ENCODE measurements at regions not wholly inside any gene's neighbourhood (a gene's known extent, or its start where the extent isn't known, plus 50 kb on each side); places are given as distances from the start of the nearest gene placed in this dataset.

GRCh38 chr13:94816256-94816655 is 103.9 kb upstream of the SOX21 start:
- no peak for TF ChIP-seq POLR2A (IDR thresholded peaks at IDR 0.05)
- TF ChIP-seq, protein P1, sequence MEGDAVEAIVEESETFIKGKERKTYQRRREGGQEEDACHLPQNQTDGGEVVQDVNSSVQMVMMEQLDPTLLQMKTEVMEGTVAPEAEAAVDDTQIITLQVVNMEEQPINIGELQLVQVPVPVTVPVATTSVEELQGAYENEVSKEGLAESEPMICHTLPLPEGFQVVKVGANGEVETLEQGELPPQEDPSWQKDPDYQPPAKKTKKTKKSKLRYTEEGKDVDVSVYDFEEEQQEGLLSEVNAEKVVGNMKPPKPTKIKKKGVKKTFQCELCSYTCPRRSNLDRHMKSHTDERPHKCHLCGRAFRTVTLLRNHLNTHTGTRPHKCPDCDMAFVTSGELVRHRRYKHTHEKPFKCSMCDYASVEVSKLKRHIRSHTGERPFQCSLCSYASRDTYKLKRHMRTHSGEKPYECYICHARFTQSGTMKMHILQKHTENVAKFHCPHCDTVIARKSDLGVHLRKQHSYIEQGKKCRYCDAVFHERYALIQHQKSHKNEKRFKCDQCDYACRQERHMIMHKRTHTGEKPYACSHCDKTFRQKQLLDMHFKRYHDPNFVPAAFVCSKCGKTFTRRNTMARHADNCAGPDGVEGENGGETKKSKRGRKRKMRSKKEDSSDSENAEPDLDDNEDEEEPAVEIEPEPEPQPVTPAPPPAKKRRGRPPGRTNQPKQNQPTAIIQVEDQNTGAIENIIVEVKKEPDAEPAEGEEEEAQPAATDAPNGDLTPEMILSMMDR (IDR thresholded peaks at IDR 0.05), result no peak
